H7 (cell line): ENCODE measurements at regions not wholly inside any gene's neighbourhood (a gene's known extent, or its start where the extent isn't known, plus 50 kb on each side); places are given as distances from the start of the nearest gene placed in this dataset.

Experiments used
- DNase-seq: peaks from one replicate; pipeline ENCODE4 v3.0.0; 2012
- H3K27me3 ChIP-seq: 2 replicates; pipeline ENCODE4 v1.6.0; 2011; ENCODE audit warnings: mild to moderate bottlenecking, low read length; ENCODE audit not compliant: control insufficient read depth, insufficient read depth
- H3K36me3 ChIP-seq: replicated peaks from 2 replicates; pipeline ENCODE4 v1.5.1; 2011; ENCODE audit warnings: low read length; ENCODE audit not compliant: control insufficient read depth, insufficient read depth
- H3K4me3 ChIP-seq: 2 replicates; pipeline ENCODE4 v1.5.1; 2011; ENCODE audit warnings: low read depth, mild to moderate bottlenecking, control low read depth, low read length, moderate library complexity; ENCODE audit not compliant: insufficient read depth

GRCh38 chr7:46224363-46224762, 303.3 kb upstream of the IGFBP3 start:
- H3K4me3 ChIP-seq = no peak overlapping the region
- no peaks in the 10 kb centered on the region for H3K27me3 ChIP-seq
- no peak for DNase-seq
- H3K36me3 ChIP-seq = no peaks in the 10 kb centered on the region

- DNase-seq = no peak
- H3K27me3 ChIP-seq = no peaks in the 10 kb centered on the region
- H3K4me3 ChIP-seq = no peak overlapping the region
- no peaks in the 10 kb centered on the region for H3K36me3 ChIP-seq
Measured at GRCh38 chr7:46220066-46220630, 299.1 kb upstream of the IGFBP3 start.

- no peaks in the 10 kb centered on the region for H3K27me3 ChIP-seq
- no peaks in the 10 kb centered on the region for H3K36me3 ChIP-seq
- no peak overlapping the region for H3K4me3 ChIP-seq
- no peak for DNase-seq
Measured at GRCh38 chr7:46218461-46219200, 297.6 kb upstream of the IGFBP3 start.

- no peak for DNase-seq
- Histone ChIP-seq H3K4me3 (no peak overlapping the region), H3K36me3 (no peaks in the 10 kb centered on the region), H3K27me3 (no peaks in the 10 kb centered on the region)
Measured at GRCh38 chr7:46215987-46216567, 295.0 kb upstream of the IGFBP3 start.

GRCh38 chr7:46214526-46214925, 293.5 kb upstream of the IGFBP3 start:
- DNase-seq = no peak
- no peaks in the 10 kb centered on the region for H3K27me3 ChIP-seq
- no peaks in the 10 kb centered on the region for H3K36me3 ChIP-seq
- no peak overlapping the region for H3K4me3 ChIP-seq

GRCh38 chr7:46213154-46213537, 292.1 kb upstream of the IGFBP3 start:
- no peaks in the 10 kb centered on the region for H3K36me3 ChIP-seq
- H3K27me3 ChIP-seq = no peaks in the 10 kb centered on the region
- no peak overlapping the region for H3K4me3 ChIP-seq
- no peak for DNase-seq

GRCh38 chr7:46212425-46213153, 291.5 kb upstream of the IGFBP3 start:
- no peaks in the 10 kb centered on the region for H3K36me3 ChIP-seq
- no peak for DNase-seq
- H3K4me3 ChIP-seq = no peak overlapping the region
- H3K27me3 ChIP-seq = no peaks in the 10 kb centered on the region

- Histone ChIP-seq H3K27me3 (no peaks in the 10 kb centered on the region), H3K4me3 (no peak overlapping the region), H3K36me3 (no peaks in the 10 kb centered on the region)
- no peak for DNase-seq
Measured at GRCh38 chr7:46210467-46210866, 289.4 kb upstream of the IGFBP3 start.

- DNase-seq = no peak
- Histone ChIP-seq H3K4me3 (no peak overlapping the region), H3K27me3 (no peaks in the 10 kb centered on the region), H3K36me3 (no peaks in the 10 kb centered on the region)
Measured at GRCh38 chr7:46209611-46210388, 288.7 kb upstream of the IGFBP3 start.

- Histone ChIP-seq H3K27me3 (no peaks in the 10 kb centered on the region), H3K4me3 (no peak overlapping the region), H3K36me3 (no peaks in the 10 kb centered on the region)
- no peak for DNase-seq
Measured at GRCh38 chr7:46208635-46209525, 287.8 kb upstream of the IGFBP3 start.

GRCh38 chr7:46207931-46208634, 287.0 kb upstream of the IGFBP3 start:
- no peak for DNase-seq
- no peak overlapping the region for H3K4me3 ChIP-seq
- no peaks in the 10 kb centered on the region for H3K27me3 ChIP-seq
- H3K36me3 ChIP-seq = no peaks in the 10 kb centered on the region

- no peak overlapping the region for H3K4me3 ChIP-seq
- H3K27me3 ChIP-seq = no peaks in the 10 kb centered on the region
- H3K36me3 ChIP-seq = no peaks in the 10 kb centered on the region
- no peak for DNase-seq
Measured at GRCh38 chr7:46206476-46207060, 285.5 kb upstream of the IGFBP3 start.

- Histone ChIP-seq H3K27me3 (no peaks in the 10 kb centered on the region), H3K36me3 (no peaks in the 10 kb centered on the region), H3K4me3 (no peak overlapping the region)
- DNase-seq = no peak
Measured at GRCh38 chr7:46205478-46205877, 284.4 kb upstream of the IGFBP3 start.
